ENCODE measurements at regions not wholly inside any gene's neighbourhood (a gene's known extent, or its start where the extent isn't known, plus 50 kb on each side); places are given as distances from the start of the nearest gene placed in this dataset.
"Not testable (repeated sequence)": the region's sequence is repeated elsewhere in the genome, so short reads cannot be mapped to it uniquely, and the experiment has no call there.

- DNase-seq (ENCODE audit: low read depth in 2 of 2): not testable (repeated sequence)
Observed at GRCh38 chr6:120930500-120930899, 403.8 kb downstream of the TBC1D32 start.

DNA sequence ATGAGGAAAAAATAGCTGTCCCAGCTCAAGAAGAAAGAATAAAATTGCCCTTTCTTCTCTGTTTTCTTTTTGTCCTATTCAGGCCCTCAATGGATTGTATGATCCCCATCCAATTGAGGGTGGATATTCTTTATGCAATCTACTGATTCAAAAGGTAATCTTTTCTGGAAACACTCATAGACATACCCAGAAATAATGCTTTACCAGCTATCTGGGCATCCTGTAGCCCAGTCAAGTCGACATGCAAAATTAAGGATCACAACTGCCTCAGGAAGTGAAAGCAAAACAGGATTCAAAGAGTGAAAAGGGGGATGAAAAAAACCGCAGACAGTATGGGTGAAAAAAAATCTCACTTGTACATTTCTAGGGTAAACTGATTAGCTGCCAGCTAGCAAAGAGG lies 410.1 kb downstream of the TBC1D32 start:
- no peak for DNase-seq (ENCODE audit: low read depth in 2 of 2)

DNA sequence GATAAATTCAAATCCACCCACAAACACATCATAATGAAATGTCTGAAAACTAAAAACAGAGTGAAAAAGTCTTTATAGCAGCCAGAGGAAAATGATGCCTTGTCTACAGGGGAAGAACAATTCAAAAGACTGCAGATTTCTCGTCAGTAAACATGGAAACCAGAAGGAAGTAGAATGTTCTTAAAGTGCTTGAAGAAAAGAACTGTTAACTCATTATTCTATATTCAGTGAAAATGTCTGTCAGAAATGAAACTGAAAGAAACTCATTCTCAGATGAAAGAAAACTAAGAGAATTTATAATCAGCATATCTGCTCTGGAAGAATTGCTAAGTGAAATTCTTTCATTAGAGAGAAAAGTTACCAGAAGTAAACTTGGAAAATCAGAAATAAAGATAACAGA lies 416.1 kb downstream of the TBC1D32 start:
- no peak for DNase-seq (ENCODE audit: low read depth in 2 of 2)

DNA sequence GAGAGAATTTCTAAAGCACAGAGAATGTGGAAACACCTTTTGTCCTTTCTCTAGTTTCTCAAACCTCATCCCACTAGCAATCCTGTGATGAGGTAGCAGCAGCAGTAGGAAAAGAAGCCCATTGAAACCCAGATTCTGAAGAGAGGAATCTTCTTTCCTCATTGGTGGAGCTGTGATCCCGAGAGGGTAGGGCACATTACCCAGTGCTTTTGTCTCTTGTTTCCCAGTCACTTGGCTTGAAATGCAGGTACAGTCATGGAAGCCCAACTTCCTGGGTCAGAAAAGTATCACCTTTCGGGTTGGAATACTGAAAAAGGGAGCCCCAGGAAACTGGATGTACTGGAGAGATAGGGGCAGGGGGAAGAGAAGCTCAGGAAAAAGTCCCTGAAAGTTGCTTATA lies 417.4 kb downstream of the TBC1D32 start:
- no peak for DNase-seq (ENCODE audit: low read depth in 2 of 2)

DNA sequence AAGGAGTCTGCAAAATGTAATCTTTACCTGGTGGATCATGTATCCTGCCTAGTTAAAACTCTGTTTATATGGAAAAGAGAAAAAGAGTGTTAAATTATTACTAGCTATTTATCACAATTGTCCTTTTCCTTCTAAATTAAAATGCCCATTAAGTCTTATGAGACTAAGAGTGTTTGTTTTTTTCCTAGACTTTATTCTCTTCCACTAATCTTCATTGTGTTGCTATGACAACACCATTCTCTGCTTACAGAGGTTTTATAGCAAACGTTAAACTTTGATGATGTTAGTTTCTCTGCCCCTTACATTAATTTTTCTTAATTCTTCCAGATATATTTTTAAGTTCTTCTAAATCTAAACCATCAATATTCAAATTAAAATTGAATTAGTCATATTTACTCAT lies 420.8 kb downstream of the TBC1D32 start:
- no peak for DNase-seq (ENCODE audit: low read depth in 2 of 2)

DNA sequence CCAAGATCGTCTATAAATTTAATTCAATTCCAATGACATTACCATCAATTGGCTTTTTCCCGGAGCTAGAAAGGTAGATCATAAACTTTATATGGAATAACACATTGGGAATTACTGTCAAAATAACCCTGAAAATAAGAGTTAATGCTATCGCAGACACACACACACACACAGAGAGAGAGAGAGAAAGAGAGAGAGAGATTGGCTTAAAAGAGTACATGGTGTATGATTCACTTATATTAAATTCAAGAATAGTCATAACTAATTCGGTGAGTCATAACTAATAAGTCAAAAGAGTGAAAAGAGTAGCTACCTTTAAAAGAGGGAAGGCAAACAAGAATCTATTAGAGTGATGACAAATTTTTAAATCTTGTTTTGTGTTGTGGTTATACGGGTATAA lies 425.5 kb downstream of the TBC1D32 start:
- no peak for DNase-seq (ENCODE audit: low read depth in 2 of 2)

- no peak for DNase-seq (ENCODE audit: low read depth in 2 of 2)
Observed at GRCh38 chr6:120903836-120904235, 430.4 kb downstream of the TBC1D32 start.

DNA sequence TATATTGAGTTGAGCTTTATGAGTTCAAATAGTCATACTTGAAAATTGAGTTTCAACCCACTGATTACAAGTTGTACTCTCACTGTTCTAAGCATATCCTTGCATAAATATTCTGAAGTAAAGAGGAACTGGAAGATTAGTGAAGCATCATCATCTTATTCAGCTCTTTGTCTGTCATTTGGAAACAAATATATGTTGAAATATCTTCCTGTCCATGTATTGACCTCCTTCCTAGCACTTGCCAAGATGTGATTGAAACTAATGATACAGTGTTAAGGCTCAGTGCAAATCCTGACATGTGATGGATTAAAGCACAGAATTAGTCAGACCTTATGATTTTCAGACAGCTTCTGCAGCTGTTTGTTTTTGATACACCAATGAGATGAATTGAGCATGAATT lies 434.3 kb downstream of the TBC1D32 start:
- DNase-seq (ENCODE audit: low read depth in 2 of 2): no peak

GRCh38 chr6:120894077-120894476 lies 440.2 kb downstream of the TBC1D32 start:
- DNase-seq (ENCODE audit: low read depth in 2 of 2): no peak

- DNase-seq (ENCODE audit: low read depth in 2 of 2): no peak
Observed at GRCh38 chr6:120876931-120877330, 457.3 kb downstream of the TBC1D32 start.

GRCh38 chr6:120876424-120876823 lies 457.9 kb downstream of the TBC1D32 start:
- no peak for DNase-seq (ENCODE audit: low read depth in 2 of 2)

DNA sequence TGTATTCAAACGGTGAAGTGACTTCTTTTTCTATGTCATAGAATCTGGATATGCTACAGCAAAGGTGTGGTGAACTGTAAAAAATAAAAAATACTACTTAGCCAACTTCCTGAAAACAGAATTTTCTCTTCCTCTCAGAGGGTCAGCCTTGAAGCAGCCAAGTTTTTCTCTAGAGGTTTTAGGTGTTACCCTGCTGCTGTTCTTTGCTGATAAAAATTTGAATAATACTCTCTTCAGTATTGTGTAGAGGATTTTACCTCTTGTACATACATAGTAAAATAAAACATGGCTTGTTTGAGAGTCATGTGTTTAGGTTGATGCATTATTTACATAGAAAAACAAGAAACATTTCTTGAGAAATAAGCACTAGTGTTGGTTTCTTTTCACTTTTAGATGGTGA lies 458.4 kb downstream of the TBC1D32 start:
- DNase-seq (ENCODE audit: low read depth in 2 of 2): no peak

DNA sequence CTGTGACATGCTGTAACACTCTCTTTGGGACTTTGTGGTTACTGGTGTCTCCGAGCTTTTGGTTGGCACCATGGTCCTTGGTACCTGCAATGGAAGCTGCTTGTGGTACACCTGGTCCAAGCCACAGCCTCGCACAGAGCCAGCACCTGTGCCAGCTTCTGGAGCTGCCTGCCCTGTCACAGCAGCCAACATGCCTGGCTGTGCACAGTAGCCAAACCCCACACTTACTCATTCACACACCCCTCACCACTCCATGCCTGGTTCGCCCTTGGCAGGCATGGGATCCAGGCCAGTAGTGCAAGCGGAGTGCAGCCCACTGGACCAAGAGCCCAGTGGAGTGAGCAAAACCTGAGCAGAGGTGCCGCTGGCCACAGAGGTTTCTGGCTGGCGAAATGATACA lies 459.9 kb downstream of the TBC1D32 start:
- no peak for DNase-seq (ENCODE audit: low read depth in 2 of 2)

GRCh38 chr6:120873125-120873865 lies 461.0 kb downstream of the TBC1D32 start:
- DNase-seq (ENCODE audit: low read depth in 2 of 2): no peak

- no peak for DNase-seq (ENCODE audit: low read depth in 2 of 2)
Observed at GRCh38 chr6:120872262-120872578, 462.1 kb downstream of the TBC1D32 start.

GRCh38 chr6:120871416-120872261 lies 462.6 kb downstream of the TBC1D32 start:
- no peak for DNase-seq (ENCODE audit: low read depth in 2 of 2)

DNA sequence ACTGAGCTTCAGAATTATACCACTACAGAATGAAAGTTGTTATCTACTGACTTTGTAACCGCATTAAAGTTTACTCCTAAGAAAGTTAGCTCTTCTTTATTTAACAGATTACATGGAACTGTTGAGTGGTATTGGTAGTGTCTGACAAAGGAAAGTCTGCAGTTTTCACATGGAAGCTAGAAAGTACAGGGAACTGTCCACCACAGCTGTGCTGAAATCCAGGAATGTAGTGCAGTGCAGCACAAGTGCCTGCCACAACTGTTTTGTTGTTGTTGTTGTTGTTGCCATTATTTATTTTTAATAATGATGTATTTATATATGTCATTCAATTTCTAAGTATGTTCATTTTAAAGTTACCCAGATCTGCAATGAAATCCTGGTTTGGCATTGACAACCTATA lies 464.9 kb downstream of the TBC1D32 start:
- no peak for DNase-seq (ENCODE audit: low read depth in 2 of 2)

DNA sequence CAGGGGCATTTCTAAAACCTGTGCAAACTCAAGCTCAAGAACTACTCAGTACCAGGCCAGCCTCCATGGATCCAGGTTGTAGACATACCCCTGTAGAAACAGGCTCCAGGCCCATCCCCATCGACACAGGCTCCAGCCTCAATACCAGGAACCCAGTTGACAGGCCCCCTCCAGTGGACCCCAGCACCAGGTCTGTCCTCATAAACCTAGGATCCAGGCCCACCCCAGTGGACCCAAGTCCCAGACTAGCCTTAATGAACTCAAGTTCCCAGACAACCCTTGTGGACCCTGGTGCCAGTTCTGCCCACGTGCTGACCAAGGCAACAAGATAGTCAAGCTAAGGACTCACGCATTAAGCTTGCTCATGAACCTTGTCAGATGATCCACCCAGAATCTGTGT lies 476.9 kb downstream of the TBC1D32 start:
- no peak for DNase-seq (ENCODE audit: low read depth in 2 of 2)

DNA sequence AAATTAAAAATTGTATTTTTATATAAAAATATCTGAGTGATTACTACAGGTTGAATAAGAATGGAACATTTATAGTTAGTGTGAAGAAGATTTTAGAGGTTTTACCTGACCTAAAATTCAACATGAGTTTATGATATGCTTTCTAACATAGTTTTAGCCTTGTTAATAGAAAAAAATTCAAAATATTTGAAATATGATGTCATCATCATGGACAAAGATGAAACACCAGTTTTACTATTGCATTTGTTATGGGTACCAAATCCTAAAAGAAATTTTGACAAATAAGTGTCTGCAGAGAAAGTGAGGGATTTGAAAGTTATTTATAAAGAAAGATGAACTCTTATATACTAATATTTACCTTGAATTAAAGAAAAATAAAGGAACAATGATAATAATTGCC lies 479.7 kb downstream of the TBC1D32 start:
- DNase-seq (ENCODE audit: low read depth in 2 of 2): no peak

- no peak for DNase-seq (ENCODE audit: low read depth in 2 of 2)
Observed at GRCh38 chr6:120853489-120853888, 480.8 kb downstream of the TBC1D32 start.

DNA sequence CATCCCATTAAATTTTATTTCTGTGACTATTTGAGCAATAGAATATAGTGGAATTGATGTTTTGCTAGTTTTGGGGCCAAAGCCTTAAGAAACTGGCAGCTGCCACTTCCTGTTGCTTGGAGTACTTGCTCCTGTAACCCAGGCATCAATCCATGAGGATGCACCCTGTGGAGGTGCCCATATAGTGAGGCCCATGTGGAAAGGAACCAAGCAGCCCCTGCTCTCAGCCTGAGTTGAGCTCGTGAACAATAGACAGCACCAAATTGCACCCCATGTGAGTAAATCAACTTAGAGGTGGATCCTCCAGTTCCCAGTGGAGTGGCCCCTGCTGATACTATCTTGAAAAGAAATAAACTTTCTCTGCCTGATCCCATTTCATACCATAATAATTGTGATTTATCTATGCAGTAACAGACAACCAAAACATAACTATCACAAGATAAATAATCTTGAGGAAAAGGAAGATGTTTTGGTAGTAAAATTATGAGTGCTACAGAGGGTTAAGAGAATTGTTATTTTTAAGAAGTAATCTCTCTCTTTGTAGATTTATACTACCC lies 481.9 kb downstream of the TBC1D32 start:
- no peak for DNase-seq (ENCODE audit: low read depth in 2 of 2)

DNA sequence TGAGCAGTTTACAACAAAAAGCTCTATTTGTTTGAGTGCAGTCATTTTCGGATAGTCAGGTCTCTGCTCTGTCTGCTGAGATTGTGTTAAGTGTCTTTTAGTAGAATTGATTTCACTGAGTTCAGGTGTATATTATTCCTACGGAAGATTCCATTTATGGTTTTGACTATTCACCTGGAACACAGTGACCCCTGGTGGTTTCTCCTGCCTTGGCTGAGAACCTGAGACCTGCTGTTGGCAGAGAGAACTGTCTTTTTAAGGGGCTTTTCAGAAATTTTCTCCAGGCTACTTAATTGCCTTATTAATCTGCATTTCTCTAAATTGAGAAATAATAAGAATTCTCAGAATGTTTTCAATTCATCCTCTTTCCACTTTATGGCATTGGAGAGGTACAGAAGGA lies 508.0 kb downstream of the TBC1D32 start:
- no peak for DNase-seq (ENCODE audit: low read depth in 2 of 2)

- no peak for DNase-seq (ENCODE audit: low read depth in 2 of 2)
Observed at GRCh38 chr6:120816794-120817193, 517.5 kb downstream of the TBC1D32 start.
